HG03097 (cell line): ENCODE measurements at regions not wholly inside any gene's neighbourhood (a gene's known extent, or its start where the extent isn't known, plus 50 kb on each side); places are given as distances from the start of the nearest gene placed in this dataset.

Source experiments
- ATAC-seq: cut with Tn5 transposase; IDR thresholded peaks from one replicate; pipeline ENCODE4 v1.9.1; 2021; ENCODE audit not compliant: unreplicated experiment, low FRiP score

DNA sequence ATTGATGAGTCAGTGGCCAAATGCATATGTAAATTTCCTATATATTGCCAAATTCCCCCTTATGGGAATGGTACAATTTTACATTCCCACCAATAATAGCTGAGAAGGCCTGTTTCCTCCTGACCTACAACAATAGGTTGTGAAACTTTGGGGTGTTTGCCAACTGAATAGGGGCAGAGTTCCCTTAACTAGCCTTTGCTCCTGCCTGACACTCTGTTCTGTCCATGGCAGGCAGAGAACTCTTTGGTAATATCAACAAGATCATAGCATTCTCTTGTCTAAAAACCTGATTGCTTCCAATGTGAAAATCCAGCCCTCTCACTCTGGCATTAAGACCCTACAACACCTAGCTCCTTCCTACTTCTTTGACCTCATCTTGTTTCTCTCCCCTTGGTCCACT is 149.7 kb downstream of the HAPSTR1 start:
- ATAC-seq: no peak

DNA sequence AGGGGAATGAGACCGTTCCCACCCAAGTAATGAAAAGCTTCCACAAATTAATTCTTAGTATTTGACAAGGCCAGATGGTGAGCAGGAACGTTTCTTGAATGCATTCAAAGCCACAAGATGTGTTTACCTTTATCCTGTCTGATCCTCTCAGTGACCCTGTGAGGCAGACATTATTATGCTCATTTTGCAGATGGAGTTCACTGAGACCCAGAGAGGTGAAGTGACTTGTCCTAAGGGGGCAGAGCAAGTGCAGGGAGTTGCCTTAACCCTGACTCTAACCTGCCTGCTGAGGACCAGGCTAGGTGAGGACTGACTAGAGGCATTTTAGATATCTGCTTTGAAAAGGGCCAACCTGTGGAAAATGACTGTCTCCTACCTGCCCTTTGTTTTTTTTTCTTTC is 156.7 kb downstream of the HAPSTR1 start:
- ATAC-seq: no peak

GRCh38 chr16:9249534-9249933 is 158.1 kb downstream of the HAPSTR1 start:
- no peak for ATAC-seq

DNA sequence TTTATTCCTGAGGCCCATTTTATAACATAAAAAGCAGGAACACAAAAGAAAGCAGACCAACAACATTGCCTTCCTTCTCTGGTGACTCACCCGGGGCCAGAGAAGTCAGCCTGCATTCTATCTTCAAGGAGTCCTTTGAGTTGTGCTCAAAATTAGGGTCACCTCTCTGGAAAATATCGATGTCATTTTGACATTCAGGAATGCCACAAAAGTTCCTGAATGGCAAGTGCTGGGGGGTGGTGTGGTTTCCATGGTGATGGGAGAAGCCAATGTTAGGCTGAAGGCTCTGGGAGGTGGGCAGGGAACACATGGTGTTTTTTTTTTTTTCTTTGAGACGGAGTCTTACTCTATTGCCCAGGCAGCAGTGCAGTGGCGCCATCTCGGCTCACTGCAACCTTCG is 159.6 kb downstream of the HAPSTR1 start:
- no peak for ATAC-seq

GRCh38 chr16:9254863-9255262 is 163.4 kb downstream of the HAPSTR1 start:
- no peak for ATAC-seq

GRCh38 chr16:9256196-9256595 is 164.8 kb downstream of the HAPSTR1 start:
- ATAC-seq: no peak

DNA sequence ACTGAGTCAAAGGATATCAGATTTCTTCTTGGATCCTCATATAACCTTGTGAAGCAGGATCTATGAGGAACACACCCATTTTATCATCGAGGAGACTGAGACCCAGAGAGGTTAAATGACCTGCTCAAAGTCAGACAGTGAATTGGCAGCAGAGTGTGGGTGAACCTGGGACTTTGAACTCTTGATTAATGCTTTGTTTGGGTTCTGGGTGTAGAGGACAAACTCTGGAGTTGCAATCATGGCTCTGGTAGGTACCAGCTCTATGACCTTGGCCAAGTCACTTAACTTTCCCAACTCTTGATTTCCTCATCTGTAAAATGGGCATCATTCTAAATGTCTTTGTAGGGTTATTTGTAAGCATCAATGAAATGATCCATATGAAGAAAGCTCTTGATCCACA is 166.4 kb downstream of the HAPSTR1 start:
- ATAC-seq: no peak

DNA sequence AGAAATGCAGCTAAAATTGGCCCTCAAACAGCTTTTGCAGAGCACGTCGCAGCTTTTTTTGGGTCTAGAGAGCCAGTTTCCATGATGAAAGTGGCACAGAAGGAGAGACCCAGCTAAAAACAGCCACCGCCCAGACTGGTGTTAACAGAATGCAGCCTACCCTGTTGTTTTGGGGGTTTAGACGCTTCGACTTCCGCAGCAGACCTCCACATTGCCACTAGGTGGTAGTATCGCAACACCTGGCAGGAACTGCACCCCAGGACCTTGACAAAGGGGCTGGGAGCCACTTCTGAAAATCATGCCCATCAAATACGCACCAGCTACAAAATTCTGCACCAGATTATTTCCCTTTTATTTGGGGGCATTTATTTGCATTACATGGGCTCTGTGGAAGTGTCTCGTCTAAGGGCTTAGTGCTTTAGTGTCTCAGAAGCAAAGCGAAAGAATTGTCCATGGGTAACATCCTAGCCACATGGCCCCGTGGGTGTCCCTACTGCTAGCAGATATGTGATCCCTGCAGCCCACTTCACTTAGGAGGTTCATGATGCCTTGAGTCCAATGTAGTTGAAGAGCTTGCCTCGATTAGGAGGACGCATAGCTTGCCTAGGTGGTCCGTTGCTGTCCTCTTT is 167.1 kb downstream of the HAPSTR1 start:
- ATAC-seq: no peak

DNA sequence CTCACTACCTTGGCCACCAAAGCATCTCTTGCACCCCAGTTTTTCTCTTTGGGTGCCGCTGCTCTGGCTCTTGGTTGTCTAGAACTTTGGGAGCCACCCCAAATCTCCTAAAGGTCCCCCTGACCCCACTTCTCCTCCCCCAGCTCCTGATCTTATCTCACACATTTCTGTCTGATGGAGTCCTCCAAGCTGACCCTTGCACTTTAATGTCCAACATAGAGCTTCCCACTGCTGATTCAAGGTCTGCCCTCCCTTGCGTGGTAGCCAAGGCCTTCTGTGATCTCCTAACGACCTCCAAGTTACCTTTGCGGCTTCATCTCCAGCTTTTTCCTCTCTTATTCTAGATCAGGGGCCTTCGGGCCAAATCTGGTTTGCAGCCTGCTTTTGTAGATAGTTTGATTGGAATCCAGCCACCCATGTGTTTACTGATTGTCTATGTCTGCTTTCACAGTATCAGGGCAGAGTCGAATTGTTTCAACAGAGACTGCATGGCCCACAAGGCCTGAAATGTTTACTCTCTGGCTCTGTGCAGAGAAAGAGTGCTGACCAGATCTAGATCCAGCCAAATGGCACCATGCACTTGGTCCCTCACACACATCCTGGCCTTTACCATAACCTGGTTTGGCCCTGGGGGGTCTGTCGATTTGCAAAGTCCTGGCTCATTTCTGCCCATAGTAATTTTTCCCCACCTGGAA is 168.6 kb downstream of the HAPSTR1 start:
- no peak for ATAC-seq

DNA sequence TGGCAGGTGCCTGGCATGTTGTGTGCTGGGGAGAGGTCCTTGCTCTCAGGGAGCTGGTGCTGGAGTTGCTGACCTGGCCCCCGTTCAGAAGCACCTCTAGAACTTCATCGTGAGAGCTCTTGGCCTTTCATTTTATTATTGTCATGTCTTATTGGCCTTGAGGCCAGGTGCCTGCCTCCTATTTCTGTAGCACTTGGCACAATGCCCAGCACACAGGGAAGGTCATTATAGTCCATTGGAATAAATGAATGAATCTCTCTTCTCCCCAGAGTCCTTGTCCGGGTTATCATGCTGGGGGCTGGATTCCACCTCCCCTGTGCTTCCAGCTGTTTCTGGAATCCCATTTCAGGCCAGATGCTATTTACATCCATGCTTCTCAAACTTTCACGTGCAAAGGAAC is 169.2 kb downstream of the HAPSTR1 start:
- ATAC-seq: no peak

DNA sequence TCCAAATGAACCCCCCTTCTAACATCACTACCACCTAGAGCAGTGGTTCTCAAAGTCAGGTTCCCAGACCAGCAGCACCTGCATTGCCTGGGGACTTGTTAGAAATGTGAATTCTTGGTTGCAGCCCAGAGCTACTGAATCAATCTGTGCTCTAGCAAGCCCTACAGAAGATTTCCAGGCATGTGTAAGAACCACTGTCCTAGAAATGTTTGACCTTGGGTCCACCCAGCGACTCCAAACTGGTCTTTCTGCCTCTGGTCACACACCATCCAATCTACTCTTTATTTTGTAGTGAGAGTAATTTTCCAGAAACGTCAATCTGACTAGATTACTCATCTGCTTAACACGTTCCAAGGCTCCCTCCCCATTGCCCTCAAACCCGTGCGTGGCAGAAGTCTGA is 169.9 kb downstream of the HAPSTR1 start:
- ATAC-seq: no peak

DNA sequence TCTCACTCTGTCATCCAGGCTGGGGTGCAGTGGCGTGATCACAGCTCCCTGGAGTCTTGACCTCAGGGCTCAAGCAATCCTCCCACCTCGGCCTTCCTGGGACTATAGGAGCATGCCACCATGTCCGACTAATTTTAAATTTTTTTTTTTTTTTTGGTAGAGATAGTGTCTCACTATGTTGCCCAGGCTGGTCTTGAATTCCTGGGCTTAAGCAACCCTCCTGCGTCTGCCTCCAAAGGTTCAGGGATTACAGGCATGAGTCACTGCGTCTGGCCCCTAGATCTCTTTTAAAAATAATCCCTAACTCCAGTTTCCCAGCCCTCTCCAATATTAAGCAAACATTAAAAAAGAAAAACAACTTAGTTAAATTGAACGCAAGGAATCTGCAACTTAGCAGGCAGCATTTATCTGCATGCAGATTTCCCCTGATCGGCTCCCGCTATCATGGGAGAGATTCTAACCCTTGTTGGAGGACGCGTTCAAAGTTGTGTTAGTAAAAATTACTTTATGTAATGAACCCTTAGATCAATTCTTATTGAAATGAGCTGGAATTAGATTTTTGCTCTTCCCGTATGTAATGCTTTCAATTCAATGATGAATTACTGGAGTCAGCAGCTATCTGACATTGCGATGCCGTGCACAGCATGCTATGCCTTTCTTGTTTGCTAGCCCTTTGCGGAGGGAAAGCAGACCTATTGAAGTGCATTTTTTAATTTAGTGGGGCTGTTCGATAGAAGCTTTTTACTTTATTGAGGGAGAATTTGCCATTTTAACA is 171.7 kb downstream of the HAPSTR1 start:
- ATAC-seq: no peak

DNA sequence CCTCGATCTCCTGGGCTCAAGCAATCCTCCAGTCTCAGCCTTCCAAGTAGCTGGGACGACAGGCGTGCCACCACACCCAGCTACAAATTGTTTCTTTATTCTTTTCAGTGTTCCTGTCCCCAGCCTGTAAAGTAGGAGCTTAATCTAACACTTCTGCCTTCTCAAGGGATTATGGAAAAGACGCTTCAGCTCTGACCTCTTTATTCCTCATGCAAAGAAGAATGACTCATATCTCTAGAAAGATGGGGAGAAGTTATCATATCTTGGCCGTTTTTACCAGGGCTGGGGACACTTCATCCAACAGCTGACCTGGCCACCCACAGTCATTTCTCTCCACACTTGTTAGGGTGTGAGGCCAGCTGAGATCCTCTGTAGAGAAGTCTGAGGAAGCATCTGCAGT is 172.6 kb downstream of the HAPSTR1 start:
- no peak for ATAC-seq

- no peak for ATAC-seq
Measured at GRCh38 chr16:9268446-9268845, 177.0 kb downstream of the HAPSTR1 start.

DNA sequence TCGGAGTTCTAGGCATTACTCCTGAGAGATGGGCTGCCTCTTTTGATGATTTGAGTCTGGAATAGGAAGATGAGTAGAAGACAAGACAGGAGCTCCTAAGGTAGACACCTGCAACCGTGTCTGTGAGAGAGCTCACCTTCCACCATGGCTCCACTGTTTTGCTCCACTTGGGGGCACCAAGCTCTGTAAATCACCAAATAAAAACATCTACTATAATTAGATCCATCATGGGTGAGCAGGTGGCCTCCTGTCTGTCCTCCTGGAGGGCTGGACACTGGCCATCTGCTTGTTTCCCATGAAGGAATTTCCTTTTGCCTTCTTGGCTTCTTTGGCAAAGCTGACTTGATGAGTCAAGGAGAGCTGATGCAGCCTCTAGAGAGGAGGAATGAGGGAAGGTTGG is 179.0 kb downstream of the HAPSTR1 start:
- no peak for ATAC-seq

- no peak for ATAC-seq
Measured at GRCh38 chr16:9270941-9271340, 179.5 kb downstream of the HAPSTR1 start.

DNA sequence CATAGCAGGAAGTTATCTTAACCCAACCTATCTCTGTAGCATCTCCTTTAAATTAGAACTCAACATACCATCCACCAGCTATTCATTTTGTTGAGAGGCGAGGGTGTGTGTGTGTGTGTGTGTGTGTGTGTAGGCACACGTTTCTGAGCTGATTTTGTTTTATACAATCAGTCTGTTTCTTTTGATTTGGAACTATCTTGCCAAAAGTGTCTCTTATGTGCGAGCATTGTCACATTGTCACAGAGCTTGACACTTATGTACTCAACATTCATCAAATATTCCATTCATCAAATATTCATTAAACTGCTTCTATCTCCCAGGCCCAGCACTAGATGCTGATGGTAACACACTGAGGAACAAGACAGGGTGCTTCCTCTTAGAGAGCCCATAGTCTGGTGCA is 180.4 kb downstream of the HAPSTR1 start:
- no peak for ATAC-seq

GRCh38 chr16:9275377-9275776 is 183.9 kb downstream of the HAPSTR1 start:
- no peak for ATAC-seq

DNA sequence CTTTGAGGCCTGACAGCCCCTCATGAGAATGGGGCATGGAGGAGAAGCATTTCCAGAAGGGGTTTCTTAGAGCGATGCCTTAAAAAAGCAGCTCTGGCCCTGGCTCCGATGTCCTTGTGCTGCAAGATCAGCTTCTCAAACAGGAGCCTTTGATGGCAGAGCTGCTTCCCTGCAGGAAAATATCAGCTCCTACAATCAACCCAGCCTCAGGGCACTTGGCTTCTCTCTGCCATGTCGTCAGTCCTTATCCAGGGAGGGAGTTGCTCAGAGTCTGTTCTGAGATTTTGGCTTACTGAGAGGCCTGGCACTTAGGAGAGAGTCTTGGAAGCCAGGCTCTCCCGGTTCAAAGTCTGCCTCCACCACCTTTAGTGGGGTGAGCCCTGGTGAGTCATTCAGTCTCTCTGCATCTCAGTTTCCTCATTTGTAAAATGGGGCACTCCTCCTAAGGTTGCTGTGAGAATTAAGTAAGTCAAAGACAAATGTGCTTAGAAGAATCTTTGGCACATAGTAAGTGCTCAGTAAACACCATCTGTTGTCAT is 184.4 kb downstream of the HAPSTR1 start:
- no peak for ATAC-seq

DNA sequence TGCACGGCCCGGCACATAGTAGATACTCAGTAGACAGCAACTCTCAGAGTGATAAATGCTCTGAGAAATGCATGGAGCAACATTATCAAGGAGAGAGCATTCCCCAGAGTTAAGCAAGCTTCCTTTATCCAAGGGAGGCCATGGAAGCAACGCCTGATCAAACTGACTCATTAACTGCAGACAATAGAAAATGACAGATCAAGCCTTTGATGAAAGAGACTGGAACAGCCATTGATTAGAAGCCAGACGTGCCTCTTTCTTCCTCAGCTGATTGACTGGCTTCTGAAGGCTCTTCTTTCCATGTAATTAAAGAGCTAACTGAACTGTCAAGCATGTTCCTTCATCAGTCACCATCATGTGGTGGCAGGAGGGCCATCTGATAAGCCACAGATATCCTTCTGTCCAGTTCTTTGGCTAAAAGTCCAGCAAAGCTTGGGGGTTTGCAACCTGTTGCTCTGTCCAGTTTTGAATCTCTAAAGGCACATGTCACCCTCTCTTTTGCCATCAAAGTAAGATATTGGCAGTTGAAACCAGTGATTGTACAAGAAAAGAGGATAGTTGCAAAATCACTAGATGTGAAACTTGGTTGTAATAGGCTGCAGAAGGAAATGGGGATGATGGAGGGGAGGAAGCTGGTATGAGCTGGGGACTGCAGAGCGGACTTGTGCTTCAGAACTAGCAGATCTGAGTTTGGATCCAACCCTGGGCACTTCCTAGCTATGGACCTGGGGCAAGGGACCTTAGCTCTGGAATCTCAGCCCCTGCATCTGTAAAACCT is 188.0 kb downstream of the HAPSTR1 start:
- ATAC-seq: no peak

GRCh38 chr16:9280069-9280466 is 188.6 kb downstream of the HAPSTR1 start:
- ATAC-seq: no peak
